Loucy (cell line): ENCODE measurements at regions not wholly inside any gene's neighbourhood (a gene's known extent, or its start where the extent isn't known, plus 50 kb on each side); places are given as distances from the start of the nearest gene placed in this dataset.

Experiments
- H2AFZ ChIP-seq: fragments of 200-600 bp; sonication (generic); 2 replicates; pipeline ENCODE4 v1.6.0; 2016; ENCODE audit warnings: antibody characterized with exemption, mild to moderate bottlenecking, low read length, moderate library complexity
- H3F3A ChIP-seq: fragments of 200-600 bp; 2 replicates; pipeline ENCODE4 v1.6.0; 2016; ENCODE audit warnings: antibody characterized with exemption, low read depth, mild to moderate bottlenecking
- H3K27me3 ChIP-seq: fragments of 200-600 bp; sonication (generic); 2 replicates; pipeline ENCODE4 v1.6.1; 2014; ENCODE audit warnings: low read length, mild to moderate bottlenecking; ENCODE audit not compliant: insufficient read depth, poor library complexity, severe bottlenecking
- H3K36me3 ChIP-seq: fragments of 200-600 bp; sonication (generic); 2 replicates; pipeline ENCODE4 v1.6.1; 2016; ENCODE audit warnings: low read length; ENCODE audit not compliant: insufficient read depth
- H3K4me1 ChIP-seq: fragments of 200-600 bp; sonication (generic); 2 replicates; pipeline ENCODE4 v1.5.1; 2014; ENCODE audit warnings: low read length, mild to moderate bottlenecking; ENCODE audit not compliant: insufficient read depth, poor library complexity, severe bottlenecking
- H3K4me2 ChIP-seq: fragments of 200-600 bp; sonication (generic); 2 replicates; pipeline ENCODE4 v1.6.0; 2014; ENCODE audit warnings: antibody characterized with exemption, low read length, low read depth, mild to moderate bottlenecking; ENCODE audit not compliant: poor library complexity, severe bottlenecking
- H3K4me3 ChIP-seq: fragments of 200-600 bp; sonication (generic); 2 replicates; pipeline ENCODE4 v1.5.1; 2014; ENCODE audit warnings: low read length, mild to moderate bottlenecking, mixed read lengths; ENCODE audit not compliant: poor library complexity, severe bottlenecking
- H3K79me2 ChIP-seq: fragments of 200-600 bp; sonication (generic); 2 replicates; pipeline ENCODE4 v1.6.1; 2014; ENCODE audit warnings: low read length; ENCODE audit not compliant: insufficient read depth
- H3K9ac ChIP-seq: fragments of 200-600 bp; sonication (generic); 2 replicates; pipeline ENCODE4 v1.6.0; 2014; ENCODE audit warnings: mild to moderate bottlenecking, low read depth, low read length, moderate library complexity; ENCODE audit not compliant: poor library complexity, severe bottlenecking
- H3K9me2 ChIP-seq: fragments of 200-600 bp; sonication (generic); replicated peaks from 2 replicates; pipeline ENCODE4 v1.6.1; 2016; ENCODE audit warnings: low read depth, low read length, mixed read lengths
- H3K9me3 ChIP-seq: fragments of 200-600 bp; sonication (generic); 2 replicates; pipeline ENCODE4 v1.6.1; 2014; ENCODE audit warnings: mild to moderate bottlenecking, antibody characterized with exemption, low read length, low read depth; ENCODE audit not compliant: insufficient read depth
- H4K20me1 ChIP-seq: fragments of 200-600 bp; sonication (generic); 2 replicates; pipeline ENCODE4 v1.6.0; 2014; ENCODE audit warnings: antibody characterized with exemption, low read length, mild to moderate bottlenecking; ENCODE audit not compliant: insufficient read depth, poor library complexity, severe bottlenecking
- EZH2phosphoT487 ChIP-seq: fragments of 200-600 bp; IDR thresholded peaks from 2 replicates; pipeline ENCODE4 v1.6.1; 2018; ENCODE audit warnings: antibody characterized with exemption, mild to moderate bottlenecking, moderate library complexity, borderline replicate concordance
- TF ChIP-seq, protein P1 (sequence below): fragments of 200-600 bp; sonication (generic); conservative IDR thresholded peaks from 2 replicates; pipeline ENCODE4 v1.5.1; 2014; ENCODE audit warnings: mild to moderate bottlenecking, antibody characterized with exemption, low read length

DNA sequence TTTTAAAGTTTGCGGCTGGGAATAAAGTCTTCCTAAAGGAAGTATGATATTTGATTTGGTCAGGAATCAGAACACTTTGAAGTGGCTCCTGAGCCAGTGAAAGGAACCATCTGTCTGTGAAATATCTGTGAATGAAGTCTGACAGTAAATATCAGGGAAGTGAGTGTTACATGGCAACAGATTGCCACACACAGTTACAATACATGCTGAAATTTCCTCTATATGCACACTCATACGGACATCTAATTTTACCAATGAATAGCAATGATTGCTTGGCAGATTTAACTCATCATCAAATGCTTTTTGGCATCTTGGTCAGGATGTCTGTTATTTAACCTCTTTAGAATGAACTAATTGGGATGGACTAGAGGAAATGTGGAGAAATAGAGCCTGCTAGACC, 1023.8 kb downstream of the FAT4 start:
- H3K36me3 ChIP-seq, result no peaks in the 10 kb centered on the region
- no peaks in the 10 kb centered on the region for H3K79me2 ChIP-seq
- H3K9me3 ChIP-seq, result no peaks in the 10 kb centered on the region
- no peaks in the 10 kb centered on the region for H3K4me1 ChIP-seq
- no peaks in the 10 kb centered on the region for H4K20me1 ChIP-seq
- H3K4me3 ChIP-seq, result no peak overlapping the region
- H2AFZ ChIP-seq, result no peak overlapping the region
- TF ChIP-seq, protein P1, sequence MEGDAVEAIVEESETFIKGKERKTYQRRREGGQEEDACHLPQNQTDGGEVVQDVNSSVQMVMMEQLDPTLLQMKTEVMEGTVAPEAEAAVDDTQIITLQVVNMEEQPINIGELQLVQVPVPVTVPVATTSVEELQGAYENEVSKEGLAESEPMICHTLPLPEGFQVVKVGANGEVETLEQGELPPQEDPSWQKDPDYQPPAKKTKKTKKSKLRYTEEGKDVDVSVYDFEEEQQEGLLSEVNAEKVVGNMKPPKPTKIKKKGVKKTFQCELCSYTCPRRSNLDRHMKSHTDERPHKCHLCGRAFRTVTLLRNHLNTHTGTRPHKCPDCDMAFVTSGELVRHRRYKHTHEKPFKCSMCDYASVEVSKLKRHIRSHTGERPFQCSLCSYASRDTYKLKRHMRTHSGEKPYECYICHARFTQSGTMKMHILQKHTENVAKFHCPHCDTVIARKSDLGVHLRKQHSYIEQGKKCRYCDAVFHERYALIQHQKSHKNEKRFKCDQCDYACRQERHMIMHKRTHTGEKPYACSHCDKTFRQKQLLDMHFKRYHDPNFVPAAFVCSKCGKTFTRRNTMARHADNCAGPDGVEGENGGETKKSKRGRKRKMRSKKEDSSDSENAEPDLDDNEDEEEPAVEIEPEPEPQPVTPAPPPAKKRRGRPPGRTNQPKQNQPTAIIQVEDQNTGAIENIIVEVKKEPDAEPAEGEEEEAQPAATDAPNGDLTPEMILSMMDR, result no peak
- TF ChIP-seq EZH2phosphoT487, result no peak
- H3K9ac ChIP-seq, result no peak overlapping the region
- no peaks in the 10 kb centered on the region for H3F3A ChIP-seq
- H3K27me3 ChIP-seq, result no peaks in the 10 kb centered on the region
- no peaks in the 10 kb centered on the region for H3K9me2 ChIP-seq
- no peak overlapping the region for H3K4me2 ChIP-seq

DNA sequence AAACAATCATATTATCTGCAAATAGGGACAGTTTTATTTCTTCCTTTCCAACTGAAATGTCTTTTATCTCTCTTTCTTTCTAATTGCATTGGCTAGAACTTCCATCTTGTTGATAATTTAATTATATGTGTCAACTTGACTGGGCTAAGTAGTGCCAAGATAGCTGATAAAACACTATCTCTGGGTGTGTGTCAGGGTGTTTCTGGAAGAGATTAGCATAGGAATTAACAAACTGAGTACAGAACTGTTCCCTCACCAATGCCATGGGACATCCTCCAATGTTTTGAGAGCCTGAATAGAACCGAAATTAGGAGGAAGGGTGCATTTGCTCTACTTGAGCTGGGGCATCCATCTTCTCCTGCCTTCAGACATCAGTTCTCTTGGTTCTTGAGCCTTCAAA, 1027.2 kb downstream of the FAT4 start:
- Histone ChIP-seq H3K36me3 (no peaks in the 10 kb centered on the region), H3K4me2 (no peak overlapping the region), H3K9me2 (no peaks in the 10 kb centered on the region), H3K4me1 (no peaks in the 10 kb centered on the region), H3K4me3 (no peak overlapping the region), H4K20me1 (no peaks in the 10 kb centered on the region), H2AFZ (no peak overlapping the region), H3K27me3 (no peaks in the 10 kb centered on the region), H3K9me3 (no peaks in the 10 kb centered on the region), H3K79me2 (no peaks in the 10 kb centered on the region), H3F3A (no peaks in the 10 kb centered on the region), H3K9ac (no peak overlapping the region)
- no peak for TF ChIP-seq EZH2phosphoT487
- TF ChIP-seq, protein P1, result no peak

DNA sequence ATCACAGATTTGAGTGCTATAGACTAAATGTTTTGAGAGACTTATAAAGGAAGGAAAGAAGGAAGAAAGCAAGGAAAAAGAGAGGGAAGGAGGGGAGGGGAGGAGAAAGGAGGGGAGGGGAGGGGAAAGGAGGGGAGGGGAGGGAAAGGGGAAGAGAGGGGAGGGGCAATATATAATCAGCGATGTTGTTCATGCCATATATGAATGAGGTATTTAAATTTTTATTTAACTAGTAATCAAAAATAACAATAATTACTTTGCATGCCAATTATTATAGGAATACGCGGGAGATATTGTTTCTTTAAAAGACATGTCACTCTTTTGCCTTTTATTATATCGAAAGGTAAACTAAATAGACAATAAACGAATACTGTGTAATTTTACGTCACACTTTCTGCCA, 1029.7 kb downstream of the FAT4 start:
- Histone ChIP-seq H3F3A (no peaks in the 10 kb centered on the region), H3K4me1 (no peaks in the 10 kb centered on the region), H3K79me2 (no peaks in the 10 kb centered on the region), H4K20me1 (no peaks in the 10 kb centered on the region), H3K9me2 (no peaks in the 10 kb centered on the region), H3K4me2 (no peak overlapping the region), H3K9ac (no peak overlapping the region), H2AFZ (no peak overlapping the region), H3K4me3 (no peak overlapping the region), H3K27me3 (no peaks in the 10 kb centered on the region), H3K36me3 (no peaks in the 10 kb centered on the region), H3K9me3 (no peaks in the 10 kb centered on the region)
- TF ChIP-seq, protein P1, result no peak
- no peak for TF ChIP-seq EZH2phosphoT487
